WTC11 (cell line): ENCODE measurements at regions not wholly inside any gene's neighbourhood (a gene's known extent, or its start where the extent isn't known, plus 50 kb on each side); places are given as distances from the start of the nearest gene placed in this dataset.

Source experiments
- PRRX2 ChIP-seq: fragments of 250-450 bp; sonication (Bioruptor Pico); IDR thresholded peaks from 2 replicates; pipeline ENCODE4 v1.8.0; 2021; ENCODE audit warnings: mild to moderate bottlenecking
- TF ChIP-seq, protein P1 (sequence below): fragments of 200-600 bp; IDR thresholded peaks from 2 replicates; pipeline ENCODE4 v1.8.0; 2022; ENCODE audit warnings: antibody characterized with exemption
- TF ChIP-seq, protein P2 (sequence below): sonication (generic); formaldehyde crosslinking; IDR thresholded peaks from 2 replicates; pipeline ENCODE4 v1.8.1; 2023; ENCODE audit warnings: mild to moderate bottlenecking, missing genetic modification reagents, moderate library complexity
- TF ChIP-seq, protein P3 (sequence below): sonication (generic); formaldehyde crosslinking; IDR thresholded peaks from 2 replicates; pipeline ENCODE4 v1.8.1; 2022; ENCODE audit warnings: low read depth, missing genetic modification reagents, borderline replicate concordance

DNA sequence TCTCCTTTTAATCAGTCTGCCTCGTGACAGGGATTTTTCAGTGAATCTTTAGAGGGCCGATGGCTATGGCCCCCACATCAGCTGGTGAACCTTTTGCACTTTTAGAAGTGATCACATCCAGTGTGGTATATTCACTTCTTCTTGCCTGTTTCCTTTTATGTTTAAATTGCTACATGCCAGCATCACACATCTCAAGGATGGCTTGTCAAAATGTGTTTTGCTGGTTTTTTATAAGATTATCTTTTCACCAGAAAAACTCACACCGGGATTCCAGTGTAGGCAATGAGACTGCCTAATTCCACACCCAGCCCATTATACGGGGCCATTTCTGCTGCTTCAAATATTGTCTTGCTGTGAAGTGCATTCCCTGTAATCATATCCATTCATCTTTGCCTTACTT is 1151.7 kb upstream of the ADGRL4 start:
- TF ChIP-seq, protein P1, sequence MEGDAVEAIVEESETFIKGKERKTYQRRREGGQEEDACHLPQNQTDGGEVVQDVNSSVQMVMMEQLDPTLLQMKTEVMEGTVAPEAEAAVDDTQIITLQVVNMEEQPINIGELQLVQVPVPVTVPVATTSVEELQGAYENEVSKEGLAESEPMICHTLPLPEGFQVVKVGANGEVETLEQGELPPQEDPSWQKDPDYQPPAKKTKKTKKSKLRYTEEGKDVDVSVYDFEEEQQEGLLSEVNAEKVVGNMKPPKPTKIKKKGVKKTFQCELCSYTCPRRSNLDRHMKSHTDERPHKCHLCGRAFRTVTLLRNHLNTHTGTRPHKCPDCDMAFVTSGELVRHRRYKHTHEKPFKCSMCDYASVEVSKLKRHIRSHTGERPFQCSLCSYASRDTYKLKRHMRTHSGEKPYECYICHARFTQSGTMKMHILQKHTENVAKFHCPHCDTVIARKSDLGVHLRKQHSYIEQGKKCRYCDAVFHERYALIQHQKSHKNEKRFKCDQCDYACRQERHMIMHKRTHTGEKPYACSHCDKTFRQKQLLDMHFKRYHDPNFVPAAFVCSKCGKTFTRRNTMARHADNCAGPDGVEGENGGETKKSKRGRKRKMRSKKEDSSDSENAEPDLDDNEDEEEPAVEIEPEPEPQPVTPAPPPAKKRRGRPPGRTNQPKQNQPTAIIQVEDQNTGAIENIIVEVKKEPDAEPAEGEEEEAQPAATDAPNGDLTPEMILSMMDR = no peak
- TF ChIP-seq, protein P2, sequence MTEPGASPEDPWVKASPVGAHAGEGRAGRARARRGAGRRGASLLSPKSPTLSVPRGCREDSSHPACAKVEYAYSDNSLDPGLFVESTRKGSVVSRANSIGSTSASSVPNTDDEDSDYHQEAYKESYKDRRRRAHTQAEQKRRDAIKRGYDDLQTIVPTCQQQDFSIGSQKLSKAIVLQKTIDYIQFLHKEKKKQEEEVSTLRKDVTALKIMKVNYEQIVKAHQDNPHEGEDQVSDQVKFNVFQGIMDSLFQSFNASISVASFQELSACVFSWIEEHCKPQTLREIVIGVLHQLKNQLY (CRISPR knock-in tag) = no peak
- TF ChIP-seq, protein P3, sequence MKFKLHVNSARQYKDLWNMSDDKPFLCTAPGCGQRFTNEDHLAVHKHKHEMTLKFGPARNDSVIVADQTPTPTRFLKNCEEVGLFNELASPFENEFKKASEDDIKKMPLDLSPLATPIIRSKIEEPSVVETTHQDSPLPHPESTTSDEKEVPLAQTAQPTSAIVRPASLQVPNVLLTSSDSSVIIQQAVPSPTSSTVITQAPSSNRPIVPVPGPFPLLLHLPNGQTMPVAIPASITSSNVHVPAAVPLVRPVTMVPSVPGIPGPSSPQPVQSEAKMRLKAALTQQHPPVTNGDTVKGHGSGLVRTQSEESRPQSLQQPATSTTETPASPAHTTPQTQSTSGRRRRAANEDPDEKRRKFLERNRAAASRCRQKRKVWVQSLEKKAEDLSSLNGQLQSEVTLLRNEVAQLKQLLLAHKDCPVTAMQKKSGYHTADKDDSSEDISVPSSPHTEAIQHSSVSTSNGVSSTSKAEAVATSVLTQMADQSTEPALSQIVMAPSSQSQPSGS = no peak
- TF ChIP-seq PRRX2 (CRISPR knock-in tag) = no peak
